Mucosa of descending colon (tissue), 3 donors: ENCODE measurements at regions not wholly inside any gene's neighbourhood (a gene's known extent, or its start where the extent isn't known, plus 50 kb on each side); places are given as distances from the start of the nearest gene placed in this dataset.

Source experiments
- ATAC-seq: fragments of 200-7000 bp; cut with Tn5 transposase; one replicate; pipeline ENCODE4 v1.9.1; 2020; ENCODE audit warnings: mild to moderate bottlenecking, moderate library complexity
- DNase-seq, 3 donors: peaks; one replicate each; pipeline ENCODE4 v3.0.0-alpha.2; 2020
- H3K36me3 ChIP-seq: fragments of 200-600 bp; one replicate; pipeline ENCODE4 v1.8.0; 2021; ENCODE audit warnings: low read depth, mild to moderate bottlenecking
- H3K4me1 ChIP-seq: fragments of 200-600 bp; one replicate; pipeline ENCODE4 v1.8.0; 2021; ENCODE audit warnings: low read depth, mild to moderate bottlenecking
- H3K4me3 ChIP-seq: fragments of 200-600 bp; one replicate; pipeline ENCODE4 v1.8.0; 2021; ENCODE audit warnings: mild to moderate bottlenecking
- H3K9me3 ChIP-seq: fragments of 200-600 bp; one replicate; pipeline ENCODE4 v1.8.0; 2021; ENCODE audit warnings: mild to moderate bottlenecking
- intact Hi-C, 2 donors: fragments of 100-400 bp; cut with DNase I in 1 of 2; cut with micrococcal nuclease in 1 of 2; formaldehyde crosslinking; loops; one replicate each; pipeline versions ENCODE4 v1.11.0 to v1.11.1; 2022; cut with DNase I, micrococcal nuclease
- TF ChIP-seq, protein P1 (sequence below): fragments of 200-600 bp; IDR thresholded peaks from one replicate; pipeline ENCODE4 v1.8.0; 2022; ENCODE audit warnings: antibody characterized with exemption, mild to moderate bottlenecking
- donor health status: DM: no; HTN: no; CAD: no; lungs with moderate emphysema.
- donor health status: DM: no; HTN: no; CAD: no.
- donor health status: DM: no; HTN: yes; CAD: no.

DNA sequence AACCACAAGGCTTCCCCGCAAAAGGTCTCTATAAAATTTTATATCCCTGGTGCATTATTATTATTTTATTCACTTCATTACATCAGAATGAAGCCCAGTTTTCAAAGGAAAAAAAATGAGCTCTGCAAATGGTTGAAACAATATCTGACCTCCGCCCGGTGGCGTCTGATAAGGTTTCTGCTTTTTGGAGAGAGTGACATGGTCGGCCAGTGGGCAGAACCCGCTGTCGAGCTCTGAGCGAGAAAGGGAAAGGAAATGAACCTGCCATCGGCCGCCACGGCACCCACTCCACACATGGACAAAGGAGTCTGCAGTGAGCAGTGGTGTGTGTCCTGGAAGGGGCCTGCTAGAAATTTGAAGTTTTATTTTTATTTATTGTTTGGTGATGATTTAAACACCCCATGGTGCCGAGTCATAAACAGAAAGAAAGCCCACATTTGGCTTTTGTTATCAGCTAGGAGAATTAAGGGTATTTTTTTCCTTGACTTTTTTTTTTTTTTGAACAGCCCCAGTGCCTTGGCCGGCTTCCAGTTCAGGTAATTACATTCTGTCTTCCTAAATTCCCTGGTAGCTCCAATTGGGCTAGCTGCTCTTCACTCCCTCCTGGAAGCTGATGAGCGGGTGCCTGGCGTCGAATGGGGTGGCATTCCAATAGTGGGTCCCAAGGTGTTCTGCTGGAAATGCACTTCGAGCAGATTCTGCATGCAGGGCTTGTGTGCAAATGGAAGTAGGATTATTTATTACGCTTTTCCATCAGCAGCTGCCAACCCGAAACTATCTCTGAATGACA, 149.4 kb upstream of the MKI67 start:
- no peak overlapping the region for H3K4me3 ChIP-seq
- H3K4me1 ChIP-seq, result no peaks in the 10 kb centered on the region
- no peaks in the 10 kb centered on the region for H3K9me3 ChIP-seq
- TF ChIP-seq, protein P1, sequence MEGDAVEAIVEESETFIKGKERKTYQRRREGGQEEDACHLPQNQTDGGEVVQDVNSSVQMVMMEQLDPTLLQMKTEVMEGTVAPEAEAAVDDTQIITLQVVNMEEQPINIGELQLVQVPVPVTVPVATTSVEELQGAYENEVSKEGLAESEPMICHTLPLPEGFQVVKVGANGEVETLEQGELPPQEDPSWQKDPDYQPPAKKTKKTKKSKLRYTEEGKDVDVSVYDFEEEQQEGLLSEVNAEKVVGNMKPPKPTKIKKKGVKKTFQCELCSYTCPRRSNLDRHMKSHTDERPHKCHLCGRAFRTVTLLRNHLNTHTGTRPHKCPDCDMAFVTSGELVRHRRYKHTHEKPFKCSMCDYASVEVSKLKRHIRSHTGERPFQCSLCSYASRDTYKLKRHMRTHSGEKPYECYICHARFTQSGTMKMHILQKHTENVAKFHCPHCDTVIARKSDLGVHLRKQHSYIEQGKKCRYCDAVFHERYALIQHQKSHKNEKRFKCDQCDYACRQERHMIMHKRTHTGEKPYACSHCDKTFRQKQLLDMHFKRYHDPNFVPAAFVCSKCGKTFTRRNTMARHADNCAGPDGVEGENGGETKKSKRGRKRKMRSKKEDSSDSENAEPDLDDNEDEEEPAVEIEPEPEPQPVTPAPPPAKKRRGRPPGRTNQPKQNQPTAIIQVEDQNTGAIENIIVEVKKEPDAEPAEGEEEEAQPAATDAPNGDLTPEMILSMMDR, result no peak
- H3K36me3 ChIP-seq, result no peaks in the 10 kb centered on the region
- no peak for ATAC-seq
- DNase-seq, result no peak
- intact Hi-C loops, result no loop called here

DNA sequence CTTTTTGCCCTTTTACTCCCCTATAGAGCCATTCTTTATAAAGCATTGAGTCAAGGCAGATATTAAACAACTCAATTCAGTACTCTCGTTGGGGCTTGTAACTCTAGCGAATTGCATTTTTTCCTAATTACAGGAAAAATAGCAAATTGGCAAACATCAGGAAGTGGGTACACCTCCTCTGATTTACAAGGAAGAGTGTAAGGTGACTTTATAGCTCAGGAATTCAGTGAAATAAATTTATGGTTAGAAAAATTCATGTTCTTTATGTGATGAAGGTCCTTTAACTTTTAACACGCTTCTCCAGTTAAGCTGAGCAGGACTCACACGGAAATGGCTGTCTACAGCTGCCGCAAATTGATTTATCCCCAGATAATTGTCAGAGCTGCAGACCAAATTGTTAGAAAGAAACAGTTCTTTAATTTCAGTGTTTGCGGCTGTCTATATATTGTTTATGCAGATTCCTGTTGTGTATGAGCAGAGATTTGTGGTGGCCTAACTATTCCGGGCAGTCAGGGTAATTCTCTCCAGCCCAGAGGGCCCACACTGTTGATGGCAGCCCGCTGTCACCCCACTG, 151.1 kb upstream of the MKI67 start:
- H3K4me3 ChIP-seq, result no peak overlapping the region
- ATAC-seq, result no peak
- no peaks in the 10 kb centered on the region for H3K4me1 ChIP-seq
- no peaks in the 10 kb centered on the region for H3K36me3 ChIP-seq
- H3K9me3 ChIP-seq, result no peaks in the 10 kb centered on the region
- TF ChIP-seq, protein P1, result no peak
- intact Hi-C loops, result no loop called here
- no peak for DNase-seq

DNA sequence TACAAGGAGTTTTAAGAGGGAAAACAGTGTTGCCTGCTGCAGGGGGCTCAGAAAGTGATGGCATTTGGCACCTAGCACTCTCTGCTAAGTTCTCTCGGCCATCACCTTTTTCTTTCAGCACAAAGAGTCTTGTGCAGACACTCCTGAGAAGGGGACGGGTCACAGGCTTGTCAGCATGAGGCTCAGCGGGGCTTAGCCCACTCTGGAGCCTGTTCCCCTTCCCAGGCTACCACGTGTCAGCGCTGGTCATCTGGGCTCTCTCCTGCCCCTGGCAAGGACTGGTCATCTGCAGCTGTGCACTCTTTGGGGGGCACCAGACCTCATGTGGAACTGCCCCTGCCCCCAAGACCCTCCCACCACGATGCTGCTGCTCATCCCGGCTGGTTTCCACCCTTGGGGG, 152.1 kb upstream of the MKI67 start:
- Histone ChIP-seq H3K4me1 (no peaks in the 10 kb centered on the region), H3K36me3 (no peaks in the 10 kb centered on the region), H3K9me3 (no peaks in the 10 kb centered on the region), H3K4me3 (no peak overlapping the region)
- TF ChIP-seq, protein P1, result no peak
- intact Hi-C loops, result no loop called here
- DNase-seq (no peak), ATAC-seq (no peak)

DNA sequence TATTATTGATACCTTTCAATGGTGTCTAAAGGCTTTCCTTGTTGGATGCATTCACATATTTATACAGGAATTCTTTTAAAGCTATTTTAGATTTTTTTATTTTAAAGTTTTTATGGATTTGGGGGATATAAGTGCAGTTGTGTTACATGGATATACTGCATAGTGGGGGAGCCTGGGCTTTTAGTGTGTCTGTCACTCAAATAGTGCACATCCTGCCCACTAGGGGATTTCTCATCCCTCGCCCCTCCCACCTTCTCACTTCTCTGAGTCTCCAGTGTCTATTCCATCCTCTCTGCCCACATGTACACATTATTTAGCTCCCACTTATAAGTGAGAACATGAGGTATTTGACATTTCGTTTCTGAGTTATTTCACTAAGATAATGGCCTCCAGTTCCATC, 154.0 kb upstream of the MKI67 start:
- no peaks in the 10 kb centered on the region for H3K4me1 ChIP-seq
- ATAC-seq, result no peak
- H3K9me3 ChIP-seq, result no peaks in the 10 kb centered on the region
- TF ChIP-seq, protein P1, result no peak
- intact Hi-C loops, result no loop called here
- DNase-seq, result no peak
- no peak overlapping the region for H3K4me3 ChIP-seq
- H3K36me3 ChIP-seq, result no peaks in the 10 kb centered on the region

DNA sequence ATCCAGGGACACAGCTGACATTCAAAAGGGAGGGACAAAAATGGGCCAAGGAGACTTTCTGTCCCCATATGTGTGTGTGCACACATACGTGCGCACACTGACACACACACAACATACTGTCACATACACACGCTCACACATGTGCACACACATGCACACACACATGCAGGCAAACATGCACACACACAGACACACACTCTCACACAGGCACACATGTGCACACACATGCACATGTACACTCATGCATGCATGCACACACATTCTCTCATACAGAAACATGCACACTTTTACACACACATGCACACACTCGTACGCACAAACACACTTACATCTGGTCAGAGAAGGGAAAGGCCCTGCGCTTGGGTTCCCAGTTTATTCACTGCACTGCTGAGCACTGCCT, 155.1 kb upstream of the MKI67 start:
- Histone ChIP-seq H3K36me3 (no peaks in the 10 kb centered on the region), H3K4me3 (no peak overlapping the region), H3K4me1 (no peaks in the 10 kb centered on the region), H3K9me3 (no peaks in the 10 kb centered on the region)
- DNase-seq (no peak), ATAC-seq (no peak)
- TF ChIP-seq, protein P1, result no peak
- intact Hi-C loops, result no loop called here
